ENCODE measurements at regions not wholly inside any gene's neighbourhood (a gene's known extent, or its start where the extent isn't known, plus 50 kb on each side); places are given as distances from the start of the nearest gene placed in this dataset.

GRCh38 chr13:106819413-106820180 is 251.7 kb upstream of the ARGLU1 start:
- Histone ChIP-seq H3K4me2 (no peak overlapping the region), H3K9me3 (no peaks in the 10 kb centered on the region), H2AFZ (ENCODE audit: low read depth) (no peak overlapping the region), H3K9me2 (no peaks in the 10 kb centered on the region), H3K27me3 (ENCODE audit: insufficient read depth) (no peaks in the 10 kb centered on the region), H3K4me3 (ENCODE audit: low read depth in 2 of 2, low read length in 1 of 2) (no peak overlapping the region), H4K20me1 (ENCODE audit: insufficient read depth) (no peaks in the 10 kb centered on the region), H3K79me2 (ENCODE audit: insufficient read depth) (no peaks in the 10 kb centered on the region), H3K36me3 (replicated peaks in 1 of 2; ENCODE audit: control insufficient read depth in 1 of 2, insufficient read depth in 2 of 2, low read length in 1 of 2) (no peaks in the 10 kb centered on the region), H3K9ac (no peak overlapping the region), H3K4me1 (ENCODE audit: control insufficient read depth in 1 of 2, insufficient read depth in 2 of 2, low read depth in 1 of 2, low read length in 1 of 2) (no peaks in the 10 kb centered on the region), H3K27ac (ENCODE audit: low read depth in 2 of 2, low read length in 1 of 2) (no peak overlapping the region), H3F3A (replicated peaks; ENCODE audit: insufficient read depth) (no peaks in the 10 kb centered on the region)
- POLR2A ChIA-PET, result no interaction called here
- CTCF ChIA-PET, result no interaction called here
- 51% methylated on average over 6 of the region's 6 CpGs for WGBS (ENCODE audit: low lambda C conversion rate)
- TF ChIP-seq GABPA (IDR thresholded peaks at IDR 0.05; ENCODE audit: low read depth) (no peak), EP300 (IDR thresholded peaks at IDR 0.05; ENCODE audit: borderline replicate concordance in 1 of 2, low read depth in 1 of 2, low read length in 1 of 2) (no peak)
- TF ChIP-seq, protein P1, sequence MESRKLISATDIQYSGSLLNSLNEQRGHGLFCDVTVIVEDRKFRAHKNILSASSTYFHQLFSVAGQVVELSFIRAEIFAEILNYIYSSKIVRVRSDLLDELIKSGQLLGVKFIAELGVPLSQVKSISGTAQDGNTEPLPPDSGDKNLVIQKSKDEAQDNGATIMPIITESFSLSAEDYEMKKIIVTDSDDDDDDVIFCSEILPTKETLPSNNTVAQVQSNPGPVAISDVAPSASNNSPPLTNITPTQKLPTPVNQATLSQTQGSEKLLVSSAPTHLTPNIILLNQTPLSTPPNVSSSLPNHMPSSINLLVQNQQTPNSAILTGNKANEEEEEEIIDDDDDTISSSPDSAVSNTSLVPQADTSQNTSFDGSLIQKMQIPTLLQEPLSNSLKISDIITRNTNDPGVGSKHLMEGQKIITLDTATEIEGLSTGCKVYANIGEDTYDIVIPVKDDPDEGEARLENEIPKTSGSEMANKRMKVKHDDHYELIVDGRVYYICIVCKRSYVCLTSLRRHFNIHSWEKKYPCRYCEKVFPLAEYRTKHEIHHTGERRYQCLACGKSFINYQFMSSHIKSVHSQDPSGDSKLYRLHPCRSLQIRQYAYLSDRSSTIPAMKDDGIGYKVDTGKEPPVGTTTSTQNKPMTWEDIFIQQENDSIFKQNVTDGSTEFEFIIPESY (IDR thresholded peaks at IDR 0.05; ENCODE audit: borderline replicate concordance, low read depth), result no peak
- no peak for DNase-seq

DNA sequence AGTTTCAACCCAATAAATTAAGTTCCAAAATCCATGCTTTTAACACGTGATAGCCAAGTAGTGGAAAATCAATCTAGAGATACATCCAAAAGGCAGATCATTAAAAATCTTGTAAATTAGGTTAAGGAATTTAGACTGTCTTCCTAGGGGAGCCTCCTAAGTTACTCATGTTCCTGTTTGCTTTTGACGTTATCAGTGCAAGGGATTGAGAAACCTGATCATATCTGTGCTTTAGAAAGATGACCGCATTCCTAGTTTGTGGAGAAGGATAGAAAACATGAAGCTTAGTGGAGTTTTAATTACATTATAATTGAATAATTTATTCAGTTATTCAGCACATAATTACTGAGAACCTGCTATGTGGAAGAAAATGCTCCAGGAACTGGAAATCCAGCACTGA is 251.0 kb upstream of the ARGLU1 start:
- Histone ChIP-seq H3K4me3 (ENCODE audit: low read depth in 2 of 2, low read length in 1 of 2) (no peak overlapping the region), H3K4me1 (ENCODE audit: control insufficient read depth in 1 of 2, insufficient read depth in 2 of 2, low read depth in 1 of 2, low read length in 1 of 2) (no peaks in the 10 kb centered on the region), H3K36me3 (replicated peaks in 1 of 2; ENCODE audit: control insufficient read depth in 1 of 2, insufficient read depth in 2 of 2, low read length in 1 of 2) (no peaks in the 10 kb centered on the region), H3F3A (replicated peaks; ENCODE audit: insufficient read depth) (no peaks in the 10 kb centered on the region), H3K9ac (no peak overlapping the region), H3K4me2 (no peak overlapping the region), H3K9me2 (no peaks in the 10 kb centered on the region), H4K20me1 (ENCODE audit: insufficient read depth) (no peaks in the 10 kb centered on the region), H3K27me3 (ENCODE audit: insufficient read depth) (no peaks in the 10 kb centered on the region), H3K9me3 (no peaks in the 10 kb centered on the region), H3K27ac (ENCODE audit: low read depth in 2 of 2, low read length in 1 of 2) (no peak overlapping the region), H2AFZ (ENCODE audit: low read depth) (no peak overlapping the region), H3K79me2 (ENCODE audit: insufficient read depth) (no peaks in the 10 kb centered on the region)
- no peak for TF ChIP-seq FOXJ3 (CRISPR knock-in tag; IDR thresholded peaks at IDR 0.05)
- no peak for TF ChIP-seq RAD21 (IDR thresholded peaks at IDR 0.05; ENCODE audit: low read length)
- TF ChIP-seq POLR2AphosphoS5 (IDR thresholded peaks at IDR 0.05; ENCODE audit: low read depth, low read length), result no peak
- TF ChIP-seq RFX5 (IDR thresholded peaks at IDR 0.05; ENCODE audit: low read length), result no peak
- TF ChIP-seq NFIC (IDR thresholded peaks at IDR 0.05; ENCODE audit: borderline replicate concordance), result no peak
- TF ChIP-seq RXRA (IDR thresholded peaks at IDR 0.05; ENCODE audit: borderline replicate concordance, low read depth), result no peak
- no peak for TF ChIP-seq FOXM1 (IDR thresholded peaks at IDR 0.05; ENCODE audit: low read depth)
- no peak for TF ChIP-seq GABPA (IDR thresholded peaks at IDR 0.05; ENCODE audit: low read depth)
- no peak for DNase-seq
- ChIA-PET CTCF (no interaction called here), POLR2A (no interaction called here)
- WGBS (ENCODE audit: low lambda C conversion rate), result 41% methylated on average over 3 of the region's 3 CpGs

GRCh38 chr13:106815545-106815944 is 247.6 kb upstream of the ARGLU1 start:
- H3K27ac ChIP-seq (ENCODE audit: low read depth in 2 of 2, low read length in 1 of 2), result no peak overlapping the region
- H3K4me1 ChIP-seq (ENCODE audit: control insufficient read depth in 1 of 2, insufficient read depth in 2 of 2, low read depth in 1 of 2, low read length in 1 of 2), result no peaks in the 10 kb centered on the region
- H3K9ac ChIP-seq, result no peak overlapping the region
- H3K4me2 ChIP-seq, result no peak overlapping the region
- H2AFZ ChIP-seq (ENCODE audit: low read depth), result no peak overlapping the region
- ChIA-PET CTCF (no interaction called here), POLR2A (no interaction called here)
- H3K79me2 ChIP-seq (ENCODE audit: insufficient read depth), result no peaks in the 10 kb centered on the region
- WGBS (ENCODE audit: low lambda C conversion rate), result 0% methylated on average over 1 of the region's 1 CpG
- no peaks in the 10 kb centered on the region for H3K9me3 ChIP-seq
- H4K20me1 ChIP-seq (ENCODE audit: insufficient read depth), result no peaks in the 10 kb centered on the region
- no peak for TF ChIP-seq SMC3 (IDR thresholded peaks at IDR 0.05; ENCODE audit: low read depth, low read length)
- H3F3A ChIP-seq (replicated peaks; ENCODE audit: insufficient read depth), result no peaks in the 10 kb centered on the region
- no peaks in the 10 kb centered on the region for H3K27me3 ChIP-seq (ENCODE audit: insufficient read depth)
- H3K4me3 ChIP-seq (ENCODE audit: low read depth in 2 of 2, low read length in 1 of 2), result no peak overlapping the region
- no peaks in the 10 kb centered on the region for H3K9me2 ChIP-seq
- no peaks in the 10 kb centered on the region for H3K36me3 ChIP-seq (replicated peaks in 1 of 2; ENCODE audit: control insufficient read depth in 1 of 2, insufficient read depth in 2 of 2, low read length in 1 of 2)
- DNase-seq, result no peak
